Stomach (tissue), 4 donors: ENCODE measurements at regions not wholly inside any gene's neighbourhood (a gene's known extent, or its start where the extent isn't known, plus 50 kb on each side); places are given as distances from the start of the nearest gene placed in this dataset.

Experiments
- CTCF ChIP-seq, 7 experiments: fragments of 450-650 bp in 4 of 7; fragments of 200-600 bp in 3 of 7; sonication (generic) in 3 of 7; IDR thresholded peaks; one replicate each; pipeline ENCODE4 v1.5.1; 2016 to 2019; ENCODE audit warnings: antibody characterized with exemption in 7 of 7, control low read depth in 2 of 7, mild to moderate bottlenecking in 1 of 7
- EP300 ChIP-seq: sonication (generic); formaldehyde crosslinking; IDR thresholded peaks from one replicate; pipeline ENCODE4 v1.6.1; 2017; ENCODE audit warnings: antibody characterized with exemption
- POLR2A ChIP-seq, 4 donors: fragments of 450-650 bp; IDR thresholded peaks; one replicate each; pipeline ENCODE4 v1.6.1; 2016; ENCODE audit warnings: antibody characterized with exemption in 4 of 4, control low read depth in 2 of 4, mild to moderate bottlenecking in 1 of 4, moderate library complexity in 1 of 4
- POLR2AphosphoS5 ChIP-seq, 3 donors: sonication (generic); formaldehyde crosslinking; IDR thresholded peaks; one replicate each; pipeline ENCODE4 v1.6.1; 2016; ENCODE audit warnings: antibody characterized with exemption in 3 of 3

DNA sequence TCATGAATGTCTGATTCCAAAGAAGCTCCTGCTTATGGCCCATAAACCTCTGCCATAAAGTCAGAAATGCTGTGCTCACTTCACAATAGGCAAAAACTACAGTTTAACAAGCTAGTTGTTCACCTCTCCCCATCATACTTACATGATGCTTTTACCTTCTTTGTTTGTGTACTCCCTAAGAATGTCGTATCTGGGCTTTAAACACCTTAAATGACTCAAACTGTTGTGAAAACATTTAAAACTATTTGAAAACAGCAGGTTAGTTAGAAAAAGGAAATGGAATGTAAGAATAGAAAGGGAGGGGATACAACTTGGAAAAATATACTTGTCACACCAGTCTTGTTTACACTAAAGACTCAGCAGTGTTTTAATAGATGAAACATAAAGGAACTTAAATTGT lies 128.2 kb upstream of the AGR3 start:
- TF ChIP-seq CTCF (IDR thresholded peaks at IDR 0.05) (no peak), EP300 (no peak), POLR2A (IDR thresholded peaks at IDR 0.05) (no peak), POLR2AphosphoS5 (IDR thresholded peaks at IDR 0.05) (no peak)
